CD4-positive, alpha-beta T cell (primary cell): ENCODE measurements at regions not wholly inside any gene's neighbourhood (a gene's known extent, or its start where the extent isn't known, plus 50 kb on each side); places are given as distances from the start of the nearest gene placed in this dataset.

Experiments
- ATAC-seq: fragments of 200-7000 bp; cut with Tn5 transposase; one replicate; pipeline ENCODE4 v1.10.0; 2022; ENCODE audit warnings: mild to moderate bottlenecking; ENCODE audit not compliant: poor library complexity
- CTCF ChIA-PET: fragments of 350-600 bp; sonication (Branson Sonifier 250); formaldehyde crosslinking; loops from one replicate; lab custom pipeline; 2021; ENCODE audit warnings: antibody characterized with exemption, inconsistent platforms; lab: Charles Lee
- POLR2A ChIA-PET: fragments of 350-600 bp; sonication (Branson Sonifier 250); formaldehyde crosslinking; loops from one replicate; lab custom pipeline; 2021; ENCODE audit warnings: antibody characterized with exemption, inconsistent platforms; lab: Charles Lee
- DNase-seq, 14 experiments: peaks; one replicate each; pipeline ENCODE4 v3.0.0-alpha.2; 2013 to 2020; ENCODE audit warnings: mixed read lengths in 2 of 14
- H3K27ac ChIP-seq, 2 donors: one replicate each; pipeline versions ENCODE4 v1.5.1 to v1.7.0; 2013; ENCODE audit warnings: low read length in 2 of 2, low read depth in 1 of 2, mild to moderate bottlenecking in 1 of 2
- H3K27me3 ChIP-seq, 2 experiments: 1 replicate in 1 of 2; 2 replicates in 1 of 2; pipeline versions ENCODE4 v1.6.1 to v1.7.0; 2013; ENCODE audit warnings: low read length in 2 of 2, control low read depth in 1 of 2, mild to moderate bottlenecking in 1 of 2, moderate library complexity in 1 of 2; ENCODE audit not compliant: insufficient read depth in 2 of 2, control insufficient read depth in 1 of 2
- H3K36me3 ChIP-seq: one replicate; pipeline ENCODE4 v1.6.1; 2013; ENCODE audit warnings: low read length, control low read depth; ENCODE audit not compliant: insufficient read depth
- H3K4me1 ChIP-seq: one replicate; pipeline ENCODE4 v1.6.1; 2013; ENCODE audit warnings: low read length, control low read depth; ENCODE audit not compliant: insufficient read depth
- H3K4me3 ChIP-seq: one replicate; pipeline ENCODE4 v1.5.1; 2013; ENCODE audit warnings: mild to moderate bottlenecking, low read length, moderate library complexity
- H3K9me3 ChIP-seq, 2 experiments: 1 replicate in 1 of 2; 2 replicates in 1 of 2; pipeline versions ENCODE4 v1.6.1 to v1.7.0; 2013; ENCODE audit warnings: low read length in 2 of 2, mild to moderate bottlenecking in 2 of 2, control low read depth in 1 of 2, moderate library complexity in 1 of 2; ENCODE audit not compliant: control insufficient read depth in 1 of 2, insufficient read depth in 1 of 2
- H3K27ac Mint-ChIP-seq: one replicate; pipeline ENCODE4 v1.8.0; 2020; ENCODE audit warnings: mixed read lengths
- H3K27me3 Mint-ChIP-seq: one replicate; pipeline ENCODE4 v1.8.0; 2021; ENCODE audit warnings: mixed read lengths
- H3K36me3 Mint-ChIP-seq: one replicate; pipeline ENCODE4 v1.8.0; 2021; ENCODE audit warnings: low read depth, mixed read lengths
- H3K4me1 Mint-ChIP-seq: one replicate; pipeline ENCODE4 v1.8.0; 2021; ENCODE audit warnings: low read depth, mixed read lengths
- H3K4me3 Mint-ChIP-seq: one replicate; pipeline ENCODE4 v1.8.0; 2020; ENCODE audit warnings: mild to moderate bottlenecking, mixed read lengths
- H3K9me3 Mint-ChIP-seq: one replicate; pipeline ENCODE4 v1.8.0; 2020; ENCODE audit warnings: mixed read lengths
- intact Hi-C, 2 experiments: fragments of 100-400 bp; cut with DNase I in 1 of 2; cut with micrococcal nuclease in 1 of 2; formaldehyde crosslinking; loops; one replicate each; pipeline versions ENCODE4 v1.15.1 to v1.9.0; 2023 to 2025; cut with DNase I, micrococcal nuclease
- TF ChIP-seq, protein P1 (sequence below): fragments of 200-600 bp; IDR thresholded peaks from one replicate; pipeline ENCODE4 v1.8.0; 2022; ENCODE audit warnings: antibody characterized with exemption, mild to moderate bottlenecking

GRCh38 chr20:6863355-6863754 is 95.9 kb downstream of the BMP2 start:
- Histone ChIP-seq H3K36me3 (no peaks in the 10 kb centered on the region), H3K9me3 (no peaks in the 10 kb centered on the region), H3K27ac (no peak overlapping the region), H3K4me3 (no peak overlapping the region), H3K4me1 (no peaks in the 10 kb centered on the region), H3K27me3 (no peaks in the 10 kb centered on the region)
- DNase-seq (no peak), ATAC-seq (no peak)
- POLR2A ChIA-PET, result no interaction called here
- TF ChIP-seq, protein P1, sequence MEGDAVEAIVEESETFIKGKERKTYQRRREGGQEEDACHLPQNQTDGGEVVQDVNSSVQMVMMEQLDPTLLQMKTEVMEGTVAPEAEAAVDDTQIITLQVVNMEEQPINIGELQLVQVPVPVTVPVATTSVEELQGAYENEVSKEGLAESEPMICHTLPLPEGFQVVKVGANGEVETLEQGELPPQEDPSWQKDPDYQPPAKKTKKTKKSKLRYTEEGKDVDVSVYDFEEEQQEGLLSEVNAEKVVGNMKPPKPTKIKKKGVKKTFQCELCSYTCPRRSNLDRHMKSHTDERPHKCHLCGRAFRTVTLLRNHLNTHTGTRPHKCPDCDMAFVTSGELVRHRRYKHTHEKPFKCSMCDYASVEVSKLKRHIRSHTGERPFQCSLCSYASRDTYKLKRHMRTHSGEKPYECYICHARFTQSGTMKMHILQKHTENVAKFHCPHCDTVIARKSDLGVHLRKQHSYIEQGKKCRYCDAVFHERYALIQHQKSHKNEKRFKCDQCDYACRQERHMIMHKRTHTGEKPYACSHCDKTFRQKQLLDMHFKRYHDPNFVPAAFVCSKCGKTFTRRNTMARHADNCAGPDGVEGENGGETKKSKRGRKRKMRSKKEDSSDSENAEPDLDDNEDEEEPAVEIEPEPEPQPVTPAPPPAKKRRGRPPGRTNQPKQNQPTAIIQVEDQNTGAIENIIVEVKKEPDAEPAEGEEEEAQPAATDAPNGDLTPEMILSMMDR, result no peak
- intact Hi-C loops, result loop anchor here in 1 of 2 experiments (10.0 kb wide), 1 partner anchor 59 kb away; no protein-coding TSS in a partner anchor
- Mint-ChIP-seq H3K36me3 (no peaks in the 10 kb centered on the region), H3K9me3 (no peaks in the 10 kb centered on the region), H3K4me1 (no peaks in the 10 kb centered on the region), H3K4me3 (no peak overlapping the region), H3K27ac (no peak overlapping the region), H3K27me3 (no peaks in the 10 kb centered on the region)
- CTCF ChIA-PET, result no interaction called here

DNA sequence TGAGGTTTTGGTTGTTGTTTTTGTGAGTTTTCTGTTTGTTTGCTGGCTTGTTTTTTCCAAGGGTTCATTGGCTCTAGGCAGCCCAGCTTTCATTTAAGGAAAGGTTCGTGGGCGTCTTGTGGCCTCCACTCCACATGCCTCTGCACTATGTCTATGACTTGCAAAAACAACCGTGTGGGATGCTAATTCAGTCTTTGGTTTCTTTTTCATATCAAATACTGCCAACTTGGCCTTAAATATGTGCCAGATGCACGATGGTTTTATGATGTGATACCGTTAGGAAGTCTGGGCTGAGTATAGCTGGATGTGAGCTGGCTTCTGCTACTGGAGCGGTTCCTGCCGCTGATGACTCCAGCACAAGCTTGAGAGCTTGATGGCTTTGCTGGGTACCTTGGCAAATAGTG is 96.3 kb downstream of the BMP2 start:
- no peak for DNase-seq
- peaks cover 0 to 1% of the 10 kb centered on the region in 2 experiments for H3K9me3 ChIP-seq
- TF ChIP-seq, protein P1, result no peak
- no peaks in the 10 kb centered on the region for H3K4me1 ChIP-seq
- Mint-ChIP-seq H3K4me3 (no peak overlapping the region), H3K4me1 (no peaks in the 10 kb centered on the region), H3K9me3 (no peaks in the 10 kb centered on the region), H3K27ac (no peak overlapping the region), H3K27me3 (no peaks in the 10 kb centered on the region), H3K36me3 (no peaks in the 10 kb centered on the region)
- ChIA-PET CTCF (no interaction called here), POLR2A (no interaction called here)
- H3K27ac ChIP-seq, result no peak overlapping the region
- intact Hi-C loops, result loop anchor here in 1 of 2 experiments (10.0 kb wide), 1 partner anchor 59 kb away; no protein-coding TSS in a partner anchor
- no peak overlapping the region for H3K4me3 ChIP-seq
- no peak for ATAC-seq
- no peaks in the 10 kb centered on the region for H3K36me3 ChIP-seq
- H3K27me3 ChIP-seq, result no peaks in the 10 kb centered on the region

GRCh38 chr20:6864740-6865139 is 97.3 kb downstream of the BMP2 start:
- TF ChIP-seq, protein P1, result no peak
- Histone ChIP-seq H3K27ac (no peak overlapping the region), H3K4me1 (no peaks in the 10 kb centered on the region), H3K27me3 (no peaks in the 10 kb centered on the region), H3K4me3 (no peak overlapping the region), H3K36me3 (no peaks in the 10 kb centered on the region), H3K9me3 (peaks cover 0 to 4% of the 10 kb centered on the region in 2 experiments)
- no peaks in the 10 kb centered on the region for H3K4me1 Mint-ChIP-seq
- DNase-seq (no peak), ATAC-seq (no peak)
- no peak overlapping the region for H3K4me3 Mint-ChIP-seq
- POLR2A ChIA-PET, result no interaction called here
- H3K27me3 Mint-ChIP-seq, result no peaks in the 10 kb centered on the region
- intact Hi-C loops, result loop anchor here in 1 of 2 experiments (10.0 kb wide), 1 partner anchor 60 kb away; no protein-coding TSS in a partner anchor
- no peaks in the 10 kb centered on the region for H3K36me3 Mint-ChIP-seq
- H3K27ac Mint-ChIP-seq, result no peak overlapping the region
- CTCF ChIA-PET, result no interaction called here
- H3K9me3 Mint-ChIP-seq, result no peaks in the 10 kb centered on the region
